Nephron progenitor cell (in vitro differentiated cells): ENCODE measurements at regions not wholly inside any gene's neighbourhood (a gene's known extent, or its start where the extent isn't known, plus 50 kb on each side); places are given as distances from the start of the nearest gene placed in this dataset.
A peak's percentile ranks its signal among the peaks of the same experiment; 100 is the strongest.

Source experiments
- DNase-seq: peaks from one replicate; pipeline ENCODE4 v3.0.0; 2021
- H3K27ac Mint-ChIP-seq: 2 replicates; pipeline ENCODE4 v1.8.0; 2021; ENCODE audit warnings: mild to moderate bottlenecking, moderate library complexity, mixed read lengths
- H3K27me3 Mint-ChIP-seq: 2 replicates; pipeline ENCODE4 v1.8.0; 2021; ENCODE audit warnings: mild to moderate bottlenecking, low read depth, mixed read lengths; ENCODE audit not compliant: poor library complexity
- H3K36me3 Mint-ChIP-seq: 2 replicates; pipeline ENCODE4 v1.8.0; 2021; ENCODE audit warnings: low read depth, mixed read lengths
- H3K4me1 Mint-ChIP-seq: 2 replicates; pipeline ENCODE4 v1.8.0; 2021; ENCODE audit warnings: mixed read lengths
- H3K4me3 Mint-ChIP-seq: 2 replicates; pipeline ENCODE4 v1.8.0; 2021; ENCODE audit warnings: mild to moderate bottlenecking, moderate library complexity, mixed read lengths
- H3K9me3 Mint-ChIP-seq: 2 replicates; pipeline ENCODE4 v1.8.0; 2021; ENCODE audit warnings: mild to moderate bottlenecking, moderate library complexity, mixed read lengths
- CTCF ChIP-seq: fragments of 200-600 bp; sonication (generic); IDR thresholded peaks from 2 replicates; pipeline ENCODE4 v1.5.0; 2021; ENCODE audit warnings: antibody characterized with exemption

- no peaks in the 10 kb centered on the region for H3K27me3 Mint-ChIP-seq
- H3K36me3 Mint-ChIP-seq = no peaks in the 10 kb centered on the region
- H3K4me1 Mint-ChIP-seq = no peaks in the 10 kb centered on the region
- H3K27ac Mint-ChIP-seq = no peak overlapping the region
- H3K4me3 Mint-ChIP-seq = no peak overlapping the region
- TF ChIP-seq CTCF = no peak
- H3K9me3 Mint-ChIP-seq = no peaks in the 10 kb centered on the region
- DNase-seq = no peak
Measured at GRCh38 chr21:19368944-19369343, 965.4 kb upstream of the TMPRSS15 start.

GRCh38 chr21:19392390-19392789 is 988.8 kb upstream of the TMPRSS15 start:
- Mint-ChIP-seq H3K4me3 (no peak overlapping the region), H3K27me3 (no peaks in the 10 kb centered on the region), H3K27ac (no peak overlapping the region), H3K9me3 (no peaks in the 10 kb centered on the region), H3K4me1 (no peaks in the 10 kb centered on the region), H3K36me3 (no peaks in the 10 kb centered on the region)
- TF ChIP-seq CTCF = no peak
- no peak for DNase-seq

GRCh38 chr21:19400223-19400770 is 996.7 kb upstream of the TMPRSS15 start:
- no peaks in the 10 kb centered on the region for H3K36me3 Mint-ChIP-seq
- H3K4me1 Mint-ChIP-seq = no peaks in the 10 kb centered on the region
- no peaks in the 10 kb centered on the region for H3K27me3 Mint-ChIP-seq
- H3K27ac Mint-ChIP-seq = no peak overlapping the region
- no peak overlapping the region for H3K4me3 Mint-ChIP-seq
- no peaks in the 10 kb centered on the region for H3K9me3 Mint-ChIP-seq
- DNase-seq = no peak
- no peak for TF ChIP-seq CTCF

- H3K27ac Mint-ChIP-seq = no peak overlapping the region
- no peak overlapping the region for H3K4me3 Mint-ChIP-seq
- DNase-seq = no peak
- no peaks in the 10 kb centered on the region for H3K27me3 Mint-ChIP-seq
- TF ChIP-seq CTCF = no peak
- H3K4me1 Mint-ChIP-seq = no peaks in the 10 kb centered on the region
- no peaks in the 10 kb centered on the region for H3K36me3 Mint-ChIP-seq
- H3K9me3 Mint-ChIP-seq = no peaks in the 10 kb centered on the region
Measured at GRCh38 chr21:19402870-19403269, 999.3 kb upstream of the TMPRSS15 start.

GRCh38 chr21:19405326-19405725 is 1001.7 kb upstream of the TMPRSS15 start:
- H3K27me3 Mint-ChIP-seq = no peaks in the 10 kb centered on the region
- no peaks in the 10 kb centered on the region for H3K36me3 Mint-ChIP-seq
- DNase-seq = no peak
- H3K9me3 Mint-ChIP-seq = no peaks in the 10 kb centered on the region
- H3K4me1 Mint-ChIP-seq = no peaks in the 10 kb centered on the region
- no peak for TF ChIP-seq CTCF
- no peak overlapping the region for H3K27ac Mint-ChIP-seq
- no peak overlapping the region for H3K4me3 Mint-ChIP-seq

GRCh38 chr21:19420565-19420964 is 1017.0 kb upstream of the TMPRSS15 start:
- Mint-ChIP-seq H3K36me3 (no peaks in the 10 kb centered on the region), H3K4me1 (peaks cover 13% of the 10 kb centered on the region), H3K4me3 (no peak overlapping the region), H3K27ac (peak overlapping the region; percentile 70), H3K27me3 (peaks cover 6% of the 10 kb centered on the region), H3K9me3 (peaks cover 19% of the 10 kb centered on the region)
- no peak for DNase-seq
- TF ChIP-seq CTCF = no peak
